Activated CD8-positive, alpha-beta T cell treated with anti-CD3 and anti-CD28 coated beads, Interleukin-2, amount 10 ng/mL, durations not matched to agents 7 days and 5 days (primary cell): ENCODE measurements at regions not wholly inside any gene's neighbourhood (a gene's known extent, or its start where the extent isn't known, plus 50 kb on each side); places are given as distances from the start of the nearest gene placed in this dataset.

Experiments used
- ATAC-seq: fragments of 150-1000 bp; cut with Tn5 transposase; one replicate; pipeline ENCODE4 v1.10.0; 2021; ENCODE audit warnings: moderate library complexity
- CTCF ChIA-PET: fragments of 350-600 bp; sonication (Branson Sonifier 250); formaldehyde crosslinking; loops from one replicate; lab custom pipeline; 2021; ENCODE audit warnings: antibody characterized with exemption; lab: Charles Lee
- POLR2A ChIA-PET: fragments of 350-600 bp; sonication (Branson Sonifier 250); formaldehyde crosslinking; loops from one replicate; lab custom pipeline; 2021; ENCODE audit warnings: antibody characterized with exemption; lab: Charles Lee
- DNase-seq: peaks from one replicate; pipeline ENCODE4 v3.0.0-alpha.2; 2020
- H3K27ac Mint-ChIP-seq: one replicate; pipeline ENCODE4 v1.8.0; 2021; ENCODE audit warnings: mild to moderate bottlenecking, mixed read lengths
- H3K27me3 Mint-ChIP-seq: one replicate; pipeline ENCODE4 v1.8.0; 2021; ENCODE audit warnings: low read depth, mixed read lengths
- H3K36me3 Mint-ChIP-seq: one replicate; pipeline ENCODE4 v1.8.0; 2021; ENCODE audit warnings: low read depth, mixed read lengths
- H3K4me1 Mint-ChIP-seq: one replicate; pipeline ENCODE4 v1.8.0; 2021; ENCODE audit warnings: low read depth, mixed read lengths
- H3K4me3 Mint-ChIP-seq: one replicate; pipeline ENCODE4 v1.8.0; 2021; ENCODE audit warnings: mild to moderate bottlenecking, mixed read lengths
- H3K9me3 Mint-ChIP-seq: one replicate; pipeline ENCODE4 v1.8.0; 2022; ENCODE audit warnings: mixed read lengths; ENCODE audit not compliant: insufficient read depth

- DNase-seq (no peak), ATAC-seq (no peak)
- ChIA-PET POLR2A (interaction anchor here (0.6 kb wide), 1 partner anchor 15 kb away, joined by 3 read pairs; no protein-coding TSS in a partner anchor), CTCF (no interaction called here)
- no peaks in the 10 kb centered on the region for H3K36me3 Mint-ChIP-seq
- no peak overlapping the region for H3K27ac Mint-ChIP-seq
- peaks cover 9% of the 10 kb centered on the region for H3K27me3 Mint-ChIP-seq
- H3K9me3 Mint-ChIP-seq = no peaks in the 10 kb centered on the region
- H3K4me1 Mint-ChIP-seq = peaks cover 7% of the 10 kb centered on the region
- no peak overlapping the region for H3K4me3 Mint-ChIP-seq
Measured at GRCh38 chr12:75705749-75706711, 194.6 kb upstream of the KRR1 start.

GRCh38 chr12:75704664-75705063 is 193.3 kb upstream of the KRR1 start:
- DNase-seq = no peak
- Mint-ChIP-seq H3K27me3 (peaks cover 9% of the 10 kb centered on the region), H3K9me3 (no peaks in the 10 kb centered on the region), H3K4me1 (peaks cover 7% of the 10 kb centered on the region), H3K27ac (no peak overlapping the region), H3K4me3 (no peak overlapping the region), H3K36me3 (no peaks in the 10 kb centered on the region)
- POLR2A ChIA-PET = no interaction called here
- no peak for ATAC-seq
- CTCF ChIA-PET = no interaction called here

- ChIA-PET POLR2A (no interaction called here), CTCF (no interaction called here)
- no peak for DNase-seq
- no peak for ATAC-seq
- no peaks in the 10 kb centered on the region for H3K36me3 Mint-ChIP-seq
- H3K4me1 Mint-ChIP-seq = peaks cover 7% of the 10 kb centered on the region
- peaks cover 7% of the 10 kb centered on the region for H3K27me3 Mint-ChIP-seq
- H3K9me3 Mint-ChIP-seq = no peaks in the 10 kb centered on the region
- H3K27ac Mint-ChIP-seq = no peak overlapping the region
- H3K4me3 Mint-ChIP-seq = no peak overlapping the region
Measured at GRCh38 chr12:75704208-75704607, 192.8 kb upstream of the KRR1 start.

- peaks cover 7% of the 10 kb centered on the region for H3K4me1 Mint-ChIP-seq
- ATAC-seq (no peak), DNase-seq (no peak)
- H3K27me3 Mint-ChIP-seq = peaks cover 2% of the 10 kb centered on the region
- H3K27ac Mint-ChIP-seq = no peak overlapping the region
- CTCF ChIA-PET = no interaction called here
- no peaks in the 10 kb centered on the region for H3K9me3 Mint-ChIP-seq
- H3K4me3 Mint-ChIP-seq = no peak overlapping the region
- POLR2A ChIA-PET = no interaction called here
- no peaks in the 10 kb centered on the region for H3K36me3 Mint-ChIP-seq
Measured at GRCh38 chr12:75703131-75703530, 191.7 kb upstream of the KRR1 start.

GRCh38 chr12:75702477-75703093 is 191.2 kb upstream of the KRR1 start:
- Mint-ChIP-seq H3K9me3 (no peaks in the 10 kb centered on the region), H3K4me3 (no peak overlapping the region), H3K36me3 (no peaks in the 10 kb centered on the region), H3K27ac (peak overlapping the region; percentile 57), H3K27me3 (peaks cover 1% of the 10 kb centered on the region), H3K4me1 (peaks cover 7% of the 10 kb centered on the region)
- ATAC-seq = no peak
- ChIA-PET POLR2A (no interaction called here), CTCF (no interaction called here)
- DNase-seq = no peak

- H3K4me1 Mint-ChIP-seq = peaks cover 7% of the 10 kb centered on the region
- no peak for DNase-seq
- no peaks in the 10 kb centered on the region for H3K9me3 Mint-ChIP-seq
- peak overlapping the region; percentile 50 for H3K27ac Mint-ChIP-seq
- no peak overlapping the region for H3K4me3 Mint-ChIP-seq
- no peaks in the 10 kb centered on the region for H3K36me3 Mint-ChIP-seq
- no peaks in the 10 kb centered on the region for H3K27me3 Mint-ChIP-seq
- no peak for ATAC-seq
- ChIA-PET POLR2A (no interaction called here), CTCF (no interaction called here)
Measured at GRCh38 chr12:75701859-75702258, 190.4 kb upstream of the KRR1 start.

- H3K27me3 Mint-ChIP-seq = peaks cover 2% of the 10 kb centered on the region
- ATAC-seq (no peak), DNase-seq (no peak)
- no peaks in the 10 kb centered on the region for H3K9me3 Mint-ChIP-seq
- H3K4me3 Mint-ChIP-seq = no peak overlapping the region
- H3K36me3 Mint-ChIP-seq = no peaks in the 10 kb centered on the region
- no peak overlapping the region for H3K27ac Mint-ChIP-seq
- ChIA-PET CTCF (no interaction called here), POLR2A (no interaction called here)
- H3K4me1 Mint-ChIP-seq = peaks cover 7% of the 10 kb centered on the region
Measured at GRCh38 chr12:75699728-75700496, 188.5 kb upstream of the KRR1 start.

GRCh38 chr12:75699251-75699650 is 187.8 kb upstream of the KRR1 start:
- H3K9me3 Mint-ChIP-seq = no peaks in the 10 kb centered on the region
- ATAC-seq = no peak
- POLR2A ChIA-PET = no interaction called here

GRCh38 chr12:75698052-75698451 is 186.6 kb upstream of the KRR1 start:
- ChIA-PET CTCF (interaction anchor here (0.7 to 1.4 kb wide), 3 partner anchors 10 to 172 kb away, joined by 3 to 4 read pairs (median 3); no protein-coding TSS in a partner anchor), POLR2A (no interaction called here)
- DNase-seq (no peak), ATAC-seq (no peak)
- Mint-ChIP-seq H3K9me3 (no peaks in the 10 kb centered on the region), H3K36me3 (no peaks in the 10 kb centered on the region), H3K4me1 (peaks cover 7% of the 10 kb centered on the region), H3K27me3 (peaks cover 3% of the 10 kb centered on the region), H3K4me3 (no peak overlapping the region), H3K27ac (no peak overlapping the region)

More at GRCh38 chr12:75699251-75699650, 187.8 kb upstream of the KRR1 start:
- Mint-ChIP-seq H3K36me3 (no peaks in the 10 kb centered on the region), H3K27me3 (peaks cover 3% of the 10 kb centered on the region), H3K4me1 (peaks cover 7% of the 10 kb centered on the region), H3K27ac (no peak overlapping the region), H3K4me3 (no peak overlapping the region)
- no peak for DNase-seq
- CTCF ChIA-PET = interaction anchor here (1.4 kb wide), 1 partner anchor 173 kb away, joined by 3 read pairs; no protein-coding TSS in a partner anchor

- ChIA-PET CTCF (no interaction called here), POLR2A (no interaction called here)
Measured at GRCh38 chr12:75695926-75696325, 184.5 kb upstream of the KRR1 start.

GRCh38 chr12:75694534-75695268 is 183.3 kb upstream of the KRR1 start:
- no peak overlapping the region for H3K4me3 Mint-ChIP-seq
- ATAC-seq (no peak), DNase-seq (no peak)
- no peaks in the 10 kb centered on the region for H3K4me1 Mint-ChIP-seq
- ChIA-PET POLR2A (no interaction called here), CTCF (no interaction called here)
- H3K9me3 Mint-ChIP-seq = no peaks in the 10 kb centered on the region
- H3K27ac Mint-ChIP-seq = no peak overlapping the region
- no peaks in the 10 kb centered on the region for H3K36me3 Mint-ChIP-seq
- peaks cover 7% of the 10 kb centered on the region for H3K27me3 Mint-ChIP-seq

More at GRCh38 chr12:75695926-75696325, 184.5 kb upstream of the KRR1 start:
- H3K4me1 Mint-ChIP-seq = no peaks in the 10 kb centered on the region
- no peak overlapping the region for H3K27ac Mint-ChIP-seq
- no peak overlapping the region for H3K4me3 Mint-ChIP-seq
- DNase-seq = no peak
- H3K36me3 Mint-ChIP-seq = no peaks in the 10 kb centered on the region
- H3K9me3 Mint-ChIP-seq = no peaks in the 10 kb centered on the region
- no peak for ATAC-seq
- peaks cover 7% of the 10 kb centered on the region for H3K27me3 Mint-ChIP-seq
